ENCODE measurements at regions not wholly inside any gene's neighbourhood (a gene's known extent, or its start where the extent isn't known, plus 50 kb on each side); places are given as distances from the start of the nearest gene placed in this dataset.

GRCh38 chr5:4199049-4199841 is 603.6 kb downstream of the IRX1 start:
- TF ChIP-seq CTCF (IDR thresholded peaks at IDR 0.05) (no peak), POLR2A (IDR thresholded peaks at IDR 0.05) (no peak)
